ENCODE measurements at regions not wholly inside any gene's neighbourhood (a gene's known extent, or its start where the extent isn't known, plus 50 kb on each side); places are given as distances from the start of the nearest gene placed in this dataset.
"Not testable (repeated sequence)": the region's sequence is repeated elsewhere in the genome, so short reads cannot be mapped to it uniquely, and the experiment has no call there.

DNA sequence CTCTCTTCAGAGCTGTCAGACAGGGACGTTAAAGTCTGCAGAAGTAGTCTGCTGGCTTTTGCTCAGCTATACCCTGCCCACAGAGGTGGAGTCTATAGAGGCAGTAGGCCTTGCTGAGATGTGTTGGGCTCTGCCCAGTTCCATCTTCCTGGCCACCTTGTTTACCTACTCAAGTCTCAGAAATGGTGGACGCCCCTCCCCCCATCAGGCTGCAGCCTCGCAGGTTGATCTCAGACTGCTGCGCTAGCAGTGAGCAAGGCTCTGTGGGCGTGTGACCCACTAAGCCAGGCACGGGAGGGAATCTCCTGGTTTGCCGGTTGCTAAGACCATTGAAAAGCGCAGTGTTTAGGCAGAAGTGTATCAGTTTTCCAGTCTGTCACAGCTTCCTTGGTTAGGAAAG is 305.0 kb downstream of the BCKDHB start (continued):
- TF ChIP-seq, protein P1, sequence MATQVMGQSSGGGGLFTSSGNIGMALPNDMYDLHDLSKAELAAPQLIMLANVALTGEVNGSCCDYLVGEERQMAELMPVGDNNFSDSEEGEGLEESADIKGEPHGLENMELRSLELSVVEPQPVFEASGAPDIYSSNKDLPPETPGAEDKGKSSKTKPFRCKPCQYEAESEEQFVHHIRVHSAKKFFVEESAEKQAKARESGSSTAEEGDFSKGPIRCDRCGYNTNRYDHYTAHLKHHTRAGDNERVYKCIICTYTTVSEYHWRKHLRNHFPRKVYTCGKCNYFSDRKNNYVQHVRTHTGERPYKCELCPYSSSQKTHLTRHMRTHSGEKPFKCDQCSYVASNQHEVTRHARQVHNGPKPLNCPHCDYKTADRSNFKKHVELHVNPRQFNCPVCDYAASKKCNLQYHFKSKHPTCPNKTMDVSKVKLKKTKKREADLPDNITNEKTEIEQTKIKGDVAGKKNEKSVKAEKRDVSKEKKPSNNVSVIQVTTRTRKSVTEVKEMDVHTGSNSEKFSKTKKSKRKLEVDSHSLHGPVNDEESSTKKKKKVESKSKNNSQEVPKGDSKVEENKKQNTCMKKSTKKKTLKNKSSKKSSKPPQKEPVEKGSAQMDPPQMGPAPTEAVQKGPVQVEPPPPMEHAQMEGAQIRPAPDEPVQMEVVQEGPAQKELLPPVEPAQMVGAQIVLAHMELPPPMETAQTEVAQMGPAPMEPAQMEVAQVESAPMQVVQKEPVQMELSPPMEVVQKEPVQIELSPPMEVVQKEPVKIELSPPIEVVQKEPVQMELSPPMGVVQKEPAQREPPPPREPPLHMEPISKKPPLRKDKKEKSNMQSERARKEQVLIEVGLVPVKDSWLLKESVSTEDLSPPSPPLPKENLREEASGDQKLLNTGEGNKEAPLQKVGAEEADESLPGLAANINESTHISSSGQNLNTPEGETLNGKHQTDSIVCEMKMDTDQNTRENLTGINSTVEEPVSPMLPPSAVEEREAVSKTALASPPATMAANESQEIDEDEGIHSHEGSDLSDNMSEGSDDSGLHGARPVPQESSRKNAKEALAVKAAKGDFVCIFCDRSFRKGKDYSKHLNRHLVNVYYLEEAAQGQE (IDR thresholded peaks at IDR 0.05; ENCODE audit: low read depth, low read length) = no peak
- no peak for TF ChIP-seq MEF2A (IDR thresholded peaks at IDR 0.05; ENCODE audit: borderline replicate concordance, low read depth)

DNA sequence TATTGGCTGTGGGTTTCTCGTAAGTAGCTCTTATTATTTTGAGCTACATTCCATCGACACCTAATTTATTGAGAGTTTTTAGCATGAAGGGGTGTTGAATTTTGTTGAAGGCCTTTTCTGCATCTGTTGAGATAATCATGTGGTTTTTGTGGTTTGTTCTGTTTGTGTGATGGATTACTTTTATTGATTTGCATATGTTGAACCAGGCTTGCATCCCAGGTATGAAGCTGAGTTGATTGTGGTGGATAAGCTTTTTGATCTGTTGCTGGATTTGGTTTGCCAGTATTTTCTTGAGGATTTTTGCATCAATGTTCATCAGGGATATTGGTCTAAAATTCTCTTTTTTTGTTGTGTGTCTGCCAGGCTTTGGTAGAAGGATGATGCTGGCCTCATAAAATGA is 301.5 kb downstream of the BCKDHB start:
- POLR2A ChIA-PET; CTCF ChIA-PET; H2AFZ ChIP-seq (ENCODE audit: low read depth); H3F3A ChIP-seq (replicated peaks; ENCODE audit: insufficient read depth); H3K79me2 ChIP-seq (ENCODE audit: insufficient read depth); H3K4me3 ChIP-seq (ENCODE audit: low read depth in 2 of 2, low read length in 1 of 2); H3K36me3 ChIP-seq (replicated peaks in 1 of 2; ENCODE audit: control insufficient read depth in 1 of 2, insufficient read depth in 2 of 2, low read length in 1 of 2); H3K4me2 ChIP-seq; H3K27me3 ChIP-seq (ENCODE audit: insufficient read depth); H3K9me3 ChIP-seq; H3K9ac ChIP-seq; H3K27ac ChIP-seq (ENCODE audit: low read depth in 2 of 2, low read length in 1 of 2); H3K9me2 ChIP-seq; H4K20me1 ChIP-seq (ENCODE audit: insufficient read depth); DNase-seq; H3K4me1 ChIP-seq (ENCODE audit: control insufficient read depth in 1 of 2, insufficient read depth in 2 of 2, low read depth in 1 of 2, low read length in 1 of 2): not testable (repeated sequence)
- WGBS (ENCODE audit: low lambda C conversion rate) = 89% methylated on average over 2 of the region's 2 CpGs

DNA sequence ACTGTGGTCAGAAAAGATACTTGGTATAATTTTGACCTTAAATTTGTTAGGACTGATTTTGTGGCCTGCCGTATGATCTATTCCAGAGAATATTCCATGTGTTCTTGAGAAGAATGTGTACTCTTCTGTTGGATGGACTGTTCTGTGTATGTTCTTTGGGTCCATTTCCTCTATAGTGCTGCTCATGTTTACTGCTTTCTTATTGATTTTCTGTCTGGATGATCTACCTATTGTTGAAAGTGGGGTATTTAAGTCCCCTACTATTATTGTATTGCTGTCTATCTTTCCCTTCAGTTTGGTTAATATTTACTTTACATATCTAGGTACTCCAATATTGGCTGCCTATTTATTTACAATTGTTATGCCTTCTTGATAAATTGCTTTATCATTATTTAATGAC is 298.4 kb downstream of the BCKDHB start:
- TF ChIP-seq RCOR1 (IDR thresholded peaks at IDR 0.05; ENCODE audit: low read length) (no peak), POLR2AphosphoS5 (IDR thresholded peaks at IDR 0.05; ENCODE audit: low read depth, low read length) (no peak), TEAD4 (IDR thresholded peaks at IDR 0.05; ENCODE audit: borderline replicate concordance, insufficient read depth) (no peak), SIN3A (IDR thresholded peaks at IDR 0.05; ENCODE audit: borderline replicate concordance, low read depth, low read length) (no peak), TCF12 (IDR thresholded peaks at IDR 0.05) (no peak), RAD21 (IDR thresholded peaks at IDR 0.05; ENCODE audit: low read length) (no peak), ELF1 (IDR thresholded peaks at IDR 0.05) (no peak), RXRA (IDR thresholded peaks at IDR 0.05; ENCODE audit: borderline replicate concordance, low read depth) (no peak), EZH2phosphoT487 (IDR thresholded peaks at IDR 0.05; ENCODE audit: borderline replicate concordance, low read depth) (no peak), CHD2 (IDR thresholded peaks at IDR 0.05; ENCODE audit: low read length, partially characterized antibody) (no peak), TAF1 (IDR thresholded peaks at IDR 0.05; ENCODE audit: borderline replicate concordance, low read depth, low read length) (no peak), MEF2A (IDR thresholded peaks at IDR 0.05; ENCODE audit: borderline replicate concordance, low read depth) (no peak)
- TF ChIP-seq, protein P2, sequence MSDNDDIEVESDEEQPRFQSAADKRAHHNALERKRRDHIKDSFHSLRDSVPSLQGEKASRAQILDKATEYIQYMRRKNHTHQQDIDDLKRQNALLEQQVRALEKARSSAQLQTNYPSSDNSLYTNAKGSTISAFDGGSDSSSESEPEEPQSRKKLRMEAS (IDR thresholded peaks at IDR 0.05; ENCODE audit: low read depth) = no peak
- TF ChIP-seq, protein P3, sequence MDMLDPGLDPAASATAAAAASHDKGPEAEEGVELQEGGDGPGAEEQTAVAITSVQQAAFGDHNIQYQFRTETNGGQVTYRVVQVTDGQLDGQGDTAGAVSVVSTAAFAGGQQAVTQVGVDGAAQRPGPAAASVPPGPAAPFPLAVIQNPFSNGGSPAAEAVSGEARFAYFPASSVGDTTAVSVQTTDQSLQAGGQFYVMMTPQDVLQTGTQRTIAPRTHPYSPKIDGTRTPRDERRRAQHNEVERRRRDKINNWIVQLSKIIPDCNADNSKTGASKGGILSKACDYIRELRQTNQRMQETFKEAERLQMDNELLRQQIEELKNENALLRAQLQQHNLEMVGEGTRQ (IDR thresholded peaks at IDR 0.05; ENCODE audit: borderline replicate concordance, low read depth, low read length) = no peak
- TF ChIP-seq, protein P4, sequence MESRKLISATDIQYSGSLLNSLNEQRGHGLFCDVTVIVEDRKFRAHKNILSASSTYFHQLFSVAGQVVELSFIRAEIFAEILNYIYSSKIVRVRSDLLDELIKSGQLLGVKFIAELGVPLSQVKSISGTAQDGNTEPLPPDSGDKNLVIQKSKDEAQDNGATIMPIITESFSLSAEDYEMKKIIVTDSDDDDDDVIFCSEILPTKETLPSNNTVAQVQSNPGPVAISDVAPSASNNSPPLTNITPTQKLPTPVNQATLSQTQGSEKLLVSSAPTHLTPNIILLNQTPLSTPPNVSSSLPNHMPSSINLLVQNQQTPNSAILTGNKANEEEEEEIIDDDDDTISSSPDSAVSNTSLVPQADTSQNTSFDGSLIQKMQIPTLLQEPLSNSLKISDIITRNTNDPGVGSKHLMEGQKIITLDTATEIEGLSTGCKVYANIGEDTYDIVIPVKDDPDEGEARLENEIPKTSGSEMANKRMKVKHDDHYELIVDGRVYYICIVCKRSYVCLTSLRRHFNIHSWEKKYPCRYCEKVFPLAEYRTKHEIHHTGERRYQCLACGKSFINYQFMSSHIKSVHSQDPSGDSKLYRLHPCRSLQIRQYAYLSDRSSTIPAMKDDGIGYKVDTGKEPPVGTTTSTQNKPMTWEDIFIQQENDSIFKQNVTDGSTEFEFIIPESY (IDR thresholded peaks at IDR 0.05; ENCODE audit: borderline replicate concordance, low read depth) = no peak
- TF ChIP-seq, protein P5, sequence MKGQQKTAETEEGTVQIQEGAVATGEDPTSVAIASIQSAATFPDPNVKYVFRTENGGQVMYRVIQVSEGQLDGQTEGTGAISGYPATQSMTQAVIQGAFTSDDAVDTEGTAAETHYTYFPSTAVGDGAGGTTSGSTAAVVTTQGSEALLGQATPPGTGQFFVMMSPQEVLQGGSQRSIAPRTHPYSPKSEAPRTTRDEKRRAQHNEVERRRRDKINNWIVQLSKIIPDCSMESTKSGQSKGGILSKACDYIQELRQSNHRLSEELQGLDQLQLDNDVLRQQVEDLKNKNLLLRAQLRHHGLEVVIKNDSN (IDR thresholded peaks at IDR 0.05; ENCODE audit: borderline replicate concordance, low read depth) = no peak
- POLR2A ChIA-PET = no interaction called here

More for the DNA sequence above, 298.4 kb downstream of the BCKDHB start:
- Histone ChIP-seq H3K79me2 (ENCODE audit: insufficient read depth) (no peaks in the 10 kb centered on the region), H3K9me2 (no peaks in the 10 kb centered on the region), H3K4me3 (ENCODE audit: low read depth in 2 of 2, low read length in 1 of 2) (no peak overlapping the region), H3F3A (replicated peaks; ENCODE audit: insufficient read depth) (peaks cover 4% of the 10 kb centered on the region), H3K9me3 (no peaks in the 10 kb centered on the region), H3K4me2 (no peak overlapping the region), H3K4me1 (ENCODE audit: control insufficient read depth in 1 of 2, insufficient read depth in 2 of 2, low read depth in 1 of 2, low read length in 1 of 2) (no peaks in the 10 kb centered on the region), H3K27me3 (ENCODE audit: insufficient read depth) (no peaks in the 10 kb centered on the region), H3K36me3 (replicated peaks in 1 of 2; ENCODE audit: control insufficient read depth in 1 of 2, insufficient read depth in 2 of 2, low read length in 1 of 2) (no peaks in the 10 kb centered on the region), H4K20me1 (ENCODE audit: insufficient read depth) (no peaks in the 10 kb centered on the region), H3K9ac (no peak overlapping the region), H2AFZ (ENCODE audit: low read depth) (no peak overlapping the region), H3K27ac (ENCODE audit: low read depth in 2 of 2, low read length in 1 of 2) (no peak overlapping the region)
- CTCF ChIA-PET = no interaction called here
- DNase-seq = no peak
- WGBS (ENCODE audit: low lambda C conversion rate) = 97% methylated on average over 1 of the region's 1 CpG
